Neural cell (in vitro differentiated cells): ENCODE measurements at regions not wholly inside any gene's neighbourhood (a gene's known extent, or its start where the extent isn't known, plus 50 kb on each side); places are given as distances from the start of the nearest gene placed in this dataset.

Experiments used
- H2AFZ ChIP-seq: fragments of 200-600, 300-800 bp; sonication (generic), shearing (Covaris generic); 2 replicates; pipeline ENCODE4 v1.6.0; 2014; ENCODE audit warnings: low read depth, mild to moderate bottlenecking, antibody characterized with exemption, low read length, moderate library complexity
- H3F3A ChIP-seq: fragments of 200-600 bp; shearing (Covaris generic); 2 replicates; pipeline ENCODE4 v1.6.1; 2016; ENCODE audit warnings: mild to moderate bottlenecking, moderate library complexity, mixed read lengths, antibody characterized with exemption, low read length; ENCODE audit not compliant: insufficient read depth, poor library complexity, severe bottlenecking
- H3K27ac ChIP-seq: fragments of 200-600, 300-800 bp; sonication (generic), shearing (Covaris generic); 2 replicates; pipeline ENCODE4 v1.5.1; 2014; ENCODE audit warnings: mild to moderate bottlenecking, low read length, moderate library complexity
- H3K27me3 ChIP-seq: fragments of 300-800, 200-600 bp; sonication (generic), shearing (Covaris generic); 2 replicates; pipeline ENCODE4 v1.6.0; 2014; ENCODE audit warnings: mild to moderate bottlenecking, low read depth, low read length, moderate library complexity; ENCODE audit not compliant: insufficient read depth
- H3K36me3 ChIP-seq: fragments of 300-800, 200-600 bp; sonication (generic), shearing (Covaris generic); 2 replicates; pipeline ENCODE4 v1.5.1; 2014; ENCODE audit warnings: mild to moderate bottlenecking, antibody characterized with exemption, low read length, moderate library complexity; ENCODE audit not compliant: insufficient read depth
- H3K4me2 ChIP-seq: fragments of 300-800, 200-600 bp; sonication (generic), shearing (Covaris generic); 2 replicates; pipeline ENCODE4 v1.6.0; 2014; ENCODE audit warnings: mild to moderate bottlenecking, low read length
- H3K4me3 ChIP-seq: fragments of 300-800, 200-600 bp; sonication (generic), shearing (Covaris generic); 2 replicates; pipeline ENCODE4 v1.5.1; 2014; ENCODE audit warnings: mild to moderate bottlenecking, low read length, moderate library complexity
- H3K79me2 ChIP-seq: fragments of 200-600 bp; shearing (Covaris generic); replicated peaks from 2 replicates; pipeline ENCODE4 v1.6.0; 2014; ENCODE audit warnings: mild to moderate bottlenecking, low read length, moderate library complexity; ENCODE audit not compliant: insufficient read depth
- H3K9ac ChIP-seq: fragments of 300-800, 200-600 bp; sonication (generic), shearing (Covaris generic); 2 replicates; pipeline ENCODE4 v1.6.1; 2016; ENCODE audit warnings: mild to moderate bottlenecking, low read length, mixed read lengths
- H3K9me2 ChIP-seq: fragments of 200-600 bp; shearing (Covaris generic); 2 replicates; pipeline ENCODE4 v1.6.1; 2016; ENCODE audit warnings: mild to moderate bottlenecking, low read length, mixed read lengths; ENCODE audit not compliant: insufficient read depth
- H3K9me3 ChIP-seq: fragments of 200-600, 300-800 bp; sonication (generic), shearing (Covaris generic); 2 replicates; pipeline ENCODE4 v1.6.1; 2016; ENCODE audit warnings: mild to moderate bottlenecking, mixed run types, low read length, moderate library complexity, mixed read lengths
- H4K20me1 ChIP-seq: fragments of 200-600 bp; shearing (Covaris generic); 2 replicates; pipeline ENCODE4 v1.6.1; 2016; ENCODE audit warnings: mild to moderate bottlenecking, mixed run types; ENCODE audit not compliant: insufficient read depth
- EZH2 ChIP-seq: fragments of 200-600, 300-800 bp; shearing (Covaris generic), sonication (generic); IDR thresholded peaks from 2 replicates; pipeline ENCODE4 v1.6.1; 2014; ENCODE audit warnings: antibody characterized with exemption, low read length, borderline replicate concordance, mild to moderate bottlenecking; ENCODE audit not compliant: insufficient read depth, poor library complexity, severe bottlenecking

DNA sequence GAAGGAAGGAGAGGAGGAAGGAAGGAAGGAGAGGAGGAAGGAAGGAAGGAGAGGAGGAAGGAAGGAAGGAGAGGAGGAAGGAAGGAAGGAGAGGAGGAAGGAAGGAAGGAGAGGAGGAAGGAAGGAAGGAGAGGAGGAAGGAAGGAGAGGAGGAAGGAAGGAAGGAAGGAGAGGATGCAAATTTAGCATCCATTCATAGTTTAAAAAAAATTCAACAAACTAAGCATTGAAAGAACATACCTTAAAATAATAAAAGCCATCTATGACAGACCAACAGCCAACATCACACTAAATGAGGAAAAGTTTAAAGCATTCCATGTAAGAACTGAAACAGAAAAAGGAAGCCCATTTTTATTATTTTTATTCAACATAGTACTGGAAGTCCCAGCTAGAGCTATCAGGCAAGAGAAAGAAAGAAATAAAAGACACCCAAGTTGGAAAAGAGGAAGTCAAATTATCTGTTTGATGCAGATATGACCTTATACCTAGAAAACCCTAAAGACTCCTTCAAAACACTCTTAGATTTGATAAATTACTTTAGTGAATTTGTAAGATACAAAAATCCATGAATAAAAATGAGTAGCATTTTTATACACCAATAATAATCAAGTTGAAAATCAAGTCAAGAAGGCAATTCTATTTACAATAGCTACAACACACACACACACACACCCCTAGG lies 52.2 kb upstream of the FXR1 start:
- Histone ChIP-seq H3K36me3 (no peaks in the 10 kb centered on the region), H2AFZ (no peak overlapping the region), H3K9ac (no peak overlapping the region), H3K9me2 (no peaks in the 10 kb centered on the region), H3K9me3 (no peaks in the 10 kb centered on the region), H3K4me2 (no peak overlapping the region), H3K4me3 (no peak overlapping the region), H3F3A (no peaks in the 10 kb centered on the region), H3K27me3 (no peaks in the 10 kb centered on the region), H4K20me1 (no peaks in the 10 kb centered on the region), H3K79me2 (no peaks in the 10 kb centered on the region), H3K27ac (no peak overlapping the region)
- no peak for TF ChIP-seq EZH2
